ENCODE measurements at regions not wholly inside any gene's neighbourhood (a gene's known extent, or its start where the extent isn't known, plus 50 kb on each side); places are given as distances from the start of the nearest gene placed in this dataset.

- dilution Hi-C loops (cut with HindIII; ENCODE audit: low sequenced_read_pairs, unreplicated experiment) (no loop called here), in situ Hi-C loops (cut with MboI; ENCODE audit: low sequenced_read_pairs) (no loop called here), intact Hi-C loops (cut with micrococcal nuclease) (no loop called here)
- Histone ChIP-seq H2BK120ac (ENCODE audit: low read depth, low read length) (no peak overlapping the region), H2BK15ac (ENCODE audit: low read depth, low read length) (no peak overlapping the region), H3K4me3 (ENCODE audit: insufficient read depth, low read depth, low read length) (no peak overlapping the region), H3K4me2 (ENCODE audit: low read depth, low read length) (no peak overlapping the region), H4K8ac (ENCODE audit: low read depth in 2 of 2, low read length in 2 of 2) (no peak overlapping the region), H3K23ac (ENCODE audit: low read depth, low read length) (no peak overlapping the region), H3K27ac (ENCODE audit: insufficient read depth, low read length) (no peak overlapping the region), H3K27me3 (ENCODE audit: control insufficient read depth, insufficient read depth, low read length) (peaks cover 4% of the 10 kb centered on the region; the same call in 1 of the 2 replicates), H3K36me3 (ENCODE audit: control insufficient read depth, insufficient read depth, low read length) (no peaks in the 10 kb centered on the region), H2AK9ac (replicated peaks; ENCODE audit: low read depth, low read length, poor library complexity) (no peak overlapping the region), H2AK5ac (ENCODE audit: low read depth, low read length) (no peak overlapping the region), H3K4ac (ENCODE audit: low read depth, low read length) (no peak overlapping the region), H3K9ac (ENCODE audit: low read depth, low read length) (no peak overlapping the region), H3K56ac (ENCODE audit: extremely low read depth, insufficient read depth, low read length) (no peak overlapping the region), H2BK20ac (ENCODE audit: low read depth, low read length) (no peak overlapping the region), H3K9me3 (ENCODE audit: control insufficient read depth, insufficient read depth, low read length) (no peaks in the 10 kb centered on the region), H3K9me1 (ENCODE audit: insufficient read depth, low read length) (no peaks in the 10 kb centered on the region), H4K5ac (ENCODE audit: low read depth, low read length) (no peak overlapping the region), H3K4me1 (ENCODE audit: control insufficient read depth, insufficient read depth, low read length) (no peaks in the 10 kb centered on the region), H4K20me1 (ENCODE audit: insufficient read depth, low read length) (no peaks in the 10 kb centered on the region), H3K14ac (replicated peaks; ENCODE audit: low read depth, low read length) (no peak overlapping the region), H3K18ac (ENCODE audit: low read depth, low read length) (no peak overlapping the region), H3K79me1 (ENCODE audit: low read depth in 1 of 2, low read length in 2 of 2) (no peaks in the 10 kb centered on the region), H2AFZ (replicated peaks; ENCODE audit: low read length, poor library complexity) (no peak overlapping the region), H4K91ac (ENCODE audit: insufficient read depth, low read depth, low read length) (no peak overlapping the region), H2BK5ac (ENCODE audit: low read depth, low read length, poor library complexity, severe bottlenecking) (no peak overlapping the region)
- ChIA-PET POLR2A (ENCODE audit: unreplicated experiment) (no interaction called here), CTCF (no interaction called here)
- no CpG with 5 or more reads among the region's 6 CpGs for WGBS, 2 experiments (ENCODE audit: extremely low coverage in 2 of 2, insufficient read length in 1 of 2)
- no TSS peak for BruUV-seq (replicated peaks)
- TF ChIP-seq, protein P1, sequence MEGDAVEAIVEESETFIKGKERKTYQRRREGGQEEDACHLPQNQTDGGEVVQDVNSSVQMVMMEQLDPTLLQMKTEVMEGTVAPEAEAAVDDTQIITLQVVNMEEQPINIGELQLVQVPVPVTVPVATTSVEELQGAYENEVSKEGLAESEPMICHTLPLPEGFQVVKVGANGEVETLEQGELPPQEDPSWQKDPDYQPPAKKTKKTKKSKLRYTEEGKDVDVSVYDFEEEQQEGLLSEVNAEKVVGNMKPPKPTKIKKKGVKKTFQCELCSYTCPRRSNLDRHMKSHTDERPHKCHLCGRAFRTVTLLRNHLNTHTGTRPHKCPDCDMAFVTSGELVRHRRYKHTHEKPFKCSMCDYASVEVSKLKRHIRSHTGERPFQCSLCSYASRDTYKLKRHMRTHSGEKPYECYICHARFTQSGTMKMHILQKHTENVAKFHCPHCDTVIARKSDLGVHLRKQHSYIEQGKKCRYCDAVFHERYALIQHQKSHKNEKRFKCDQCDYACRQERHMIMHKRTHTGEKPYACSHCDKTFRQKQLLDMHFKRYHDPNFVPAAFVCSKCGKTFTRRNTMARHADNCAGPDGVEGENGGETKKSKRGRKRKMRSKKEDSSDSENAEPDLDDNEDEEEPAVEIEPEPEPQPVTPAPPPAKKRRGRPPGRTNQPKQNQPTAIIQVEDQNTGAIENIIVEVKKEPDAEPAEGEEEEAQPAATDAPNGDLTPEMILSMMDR (conservative IDR thresholded peaks at IDR 0.05; ENCODE audit: low read depth, low read length) = no peak
- TF ChIP-seq RAD21 (IDR thresholded peaks at IDR 0.05; ENCODE audit: low read length) (no peak), SMC3 (IDR thresholded peaks at IDR 0.05; ENCODE audit: low read depth, low read length) (no peak), NFE2L2 (IDR thresholded peaks at IDR 0.05; ENCODE audit: low read depth, low read length) (no peak), RCOR1 (IDR thresholded peaks at IDR 0.05; ENCODE audit: insufficient replicate concordance, low read length) (no peak), CEBPB (IDR thresholded peaks at IDR 0.05; ENCODE audit: low read depth, low read length) (no peak)
- ATAC-seq (ENCODE audit: low read depth) (no peak), DNase-seq (no peak)
These were observed 51.3 kb upstream of the SESN3 start for GRCh38 chr11:95282291-95282751.

Measured in IMR-90 (cell line).